H1 (cell line): ENCODE measurements at regions not wholly inside any gene's neighbourhood (a gene's known extent, or its start where the extent isn't known, plus 50 kb on each side); places are given as distances from the start of the nearest gene placed in this dataset.

Experiments
- ATF3 ChIP-seq: IDR thresholded peaks from 2 replicates; pipeline ENCODE4 v1.6.1; 2011; ENCODE audit warnings: low read depth, mild to moderate bottlenecking, low read length; ENCODE audit not compliant: insufficient read depth
- HDAC6 ChIP-seq: IDR thresholded peaks from one replicate; pipeline ENCODE4 v1.7.1; 2012; ENCODE audit warnings: low read depth, mild to moderate bottlenecking, inconsistent platforms, low read length, moderate library complexity
- JUND ChIP-seq: IDR thresholded peaks from 2 replicates; pipeline ENCODE4 v1.6.1; 2011; ENCODE audit warnings: mild to moderate bottlenecking, improper control_type of control experiment, low read length

GRCh38 chr5:54611290-54611951 is 93.9 kb downstream of the SNX18 start (continued):
- TF ChIP-seq ATF3 (no peak), JUND (no peak), HDAC6 (no peak)
